Common myeloid progenitor, CD34-positive (primary cell): ENCODE measurements at regions not wholly inside any gene's neighbourhood (a gene's known extent, or its start where the extent isn't known, plus 50 kb on each side); places are given as distances from the start of the nearest gene placed in this dataset.
A peak's percentile ranks its signal among the peaks of the same experiment; 100 is the strongest.

Experiments used
- CTCF ChIA-PET: fragments of 350-600 bp; sonication (Branson Sonifier 250); formaldehyde crosslinking; loops from one replicate; lab custom pipeline; 2021; ENCODE audit warnings: antibody characterized with exemption; lab: Charles Lee
- POLR2A ChIA-PET: fragments of 350-600 bp; sonication (Branson Sonifier 250); formaldehyde crosslinking; loops from one replicate; lab custom pipeline; 2021; ENCODE audit warnings: antibody characterized with exemption; lab: Charles Lee
- DNase-seq, 3 donors: peaks; one replicate each; pipeline versions ENCODE4 v3.0.0 to v3.0.0-alpha.2; 2013
- H3K27ac ChIP-seq, 2 experiments: 1 replicate in 1 of 2; 2 replicates in 1 of 2; pipeline ENCODE4 v1.7.0; 2013; ENCODE audit warnings: inconsistent platforms in 2 of 2, low read length in 2 of 2, mild to moderate bottlenecking in 2 of 2, low read depth in 1 of 2, moderate library complexity in 1 of 2; ENCODE audit not compliant: severe bottlenecking in 2 of 2, insufficient read depth in 1 of 2, poor library complexity in 1 of 2
- H3K27me3 ChIP-seq, 5 experiments: replicated peaks in 2 of 5; 1 replicate in 3 of 5; 2 replicates in 2 of 5; pipeline versions ENCODE4 v1.6.1 to v1.7.0; 2013; ENCODE audit warnings: low read length in 4 of 5, mild to moderate bottlenecking in 2 of 5, moderate library complexity in 2 of 5, inconsistent platforms in 1 of 5; ENCODE audit not compliant: insufficient read depth in 5 of 5, control insufficient read depth in 4 of 5
- H3K36me3 ChIP-seq, 4 experiments: 1 replicate in 2 of 4; 2 replicates in 2 of 4; pipeline versions ENCODE4 v1.6.1 to v1.7.0; 2013; ENCODE audit warnings: low read length in 3 of 4, control low read depth in 1 of 4, mild to moderate bottlenecking in 1 of 4; ENCODE audit not compliant: control insufficient read depth in 4 of 4, insufficient read depth in 4 of 4
- H3K4me1 ChIP-seq, 4 experiments: 1 replicate in 3 of 4; 2 replicates in 1 of 4; pipeline versions ENCODE4 v1.6.1 to v1.7.1; 2013; ENCODE audit warnings: low read length in 3 of 4, mild to moderate bottlenecking in 3 of 4, control low read depth in 1 of 4, inconsistent platforms in 1 of 4, moderate library complexity in 1 of 4; ENCODE audit not compliant: control insufficient read depth in 4 of 4, insufficient read depth in 4 of 4; ENCODE audit errors: control extremely low read depth in 1 of 4
- H3K4me3 ChIP-seq, 7 experiments: 1 replicate in 4 of 7; 2 replicates in 3 of 7; pipeline versions ENCODE4 v1.5.1 to v1.7.0; 2013; ENCODE audit warnings: mild to moderate bottlenecking in 7 of 7, low read length in 6 of 7, moderate library complexity in 6 of 7, inconsistent platforms in 2 of 7, low read depth in 2 of 7, control low read depth in 1 of 7; ENCODE audit not compliant: insufficient read depth in 4 of 7, control insufficient read depth in 1 of 7; ENCODE audit errors: extremely low read depth in 1 of 7
- H3K9me3 ChIP-seq, 5 experiments: 1 replicate in 4 of 5; 2 replicates in 1 of 5; pipeline versions ENCODE4 v1.6.1 to v1.7.1; 2013; ENCODE audit warnings: low read length in 4 of 5, mild to moderate bottlenecking in 2 of 5, inconsistent platforms in 1 of 5, low read depth in 1 of 5, moderate library complexity in 1 of 5; ENCODE audit not compliant: control insufficient read depth in 4 of 5, insufficient read depth in 2 of 5; ENCODE audit errors: control extremely low read depth in 1 of 5
- WGBS: methylation state at CpG from one replicate; pipeline ENCODE4 v1.1.5; 2013; ENCODE audit not compliant: insufficient coverage; 5-methylcytosine and 5-hydroxymethylcytosine counted together

DNA sequence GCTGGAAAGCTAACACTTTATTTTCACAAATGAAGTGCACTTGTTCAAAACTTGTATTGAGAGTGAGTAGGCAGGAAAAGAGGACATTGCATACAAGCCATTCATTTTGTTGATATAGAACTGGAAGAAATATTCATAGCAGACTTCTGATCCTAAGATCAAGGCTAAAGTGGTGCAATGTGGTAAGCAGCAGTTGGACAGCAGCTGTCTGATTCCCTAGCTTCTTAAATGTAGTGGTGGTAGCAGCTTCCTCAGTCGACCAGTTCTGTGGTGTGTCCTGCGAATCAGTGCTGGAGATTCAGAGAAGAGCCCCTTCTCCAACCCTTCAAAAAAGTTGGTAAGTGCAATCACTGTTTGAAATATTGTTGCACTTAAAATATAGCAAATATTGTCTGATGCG lies 281.7 kb upstream of the GJE1 start:
- no peak overlapping the region for H3K4me3 ChIP-seq
- no peaks in the 10 kb centered on the region for H3K9me3 ChIP-seq
- no peaks in the 10 kb centered on the region for H3K36me3 ChIP-seq
- DNase-seq: no peak
- no peaks in the 10 kb centered on the region for H3K27me3 ChIP-seq
- POLR2A ChIA-PET: no interaction called here
- no peaks in the 10 kb centered on the region for H3K4me1 ChIP-seq
- H3K27ac ChIP-seq: no peak overlapping the region
- CTCF ChIA-PET: no interaction called here
- WGBS: 80% methylated on average over 2 of the region's 3 CpGs

DNA sequence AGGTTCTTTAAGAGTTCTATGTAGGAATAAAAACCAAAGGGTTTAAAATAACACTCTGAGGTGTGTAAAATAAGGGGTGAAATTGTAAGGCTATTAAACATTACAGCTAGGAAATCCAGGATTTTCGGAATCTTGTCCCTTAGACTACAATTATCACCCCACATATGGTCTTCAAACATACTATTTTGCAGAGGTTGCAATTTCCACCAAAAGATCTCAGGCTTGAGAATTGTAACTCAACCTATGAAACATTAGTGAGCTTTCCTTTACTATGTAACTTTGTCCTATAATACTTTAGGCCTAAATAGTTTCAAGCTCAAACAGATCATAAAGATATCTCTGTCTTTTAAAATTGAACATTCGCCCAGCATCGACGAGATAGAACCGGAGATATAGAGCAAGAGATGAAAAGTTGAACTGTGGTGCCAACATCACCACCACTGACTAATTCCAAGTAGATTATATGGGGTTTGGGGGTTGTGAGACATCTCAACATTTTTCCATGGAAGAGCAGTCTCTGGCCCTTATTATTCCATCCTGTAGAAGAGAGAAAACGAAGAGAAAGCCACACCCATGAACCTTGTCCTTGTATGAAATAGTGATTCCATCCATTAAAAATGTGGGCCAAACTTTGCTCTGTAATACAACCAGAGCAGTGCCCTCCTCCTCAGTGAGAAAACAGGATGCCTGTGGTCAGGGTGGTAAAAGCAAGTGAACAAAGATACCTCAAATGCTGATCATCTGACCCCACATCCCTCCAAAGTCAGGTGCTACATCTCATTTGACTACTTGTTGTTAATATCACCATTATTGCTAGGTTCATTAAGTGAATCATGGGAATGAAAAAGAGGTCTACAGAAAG lies 284.5 kb upstream of the GJE1 start:
- DNase-seq: peak in 2 of 3 donors; percentile 1 to 4
- no peaks in the 10 kb centered on the region for H3K36me3 ChIP-seq
- CTCF ChIA-PET: no interaction called here
- no peak overlapping the region for H3K4me3 ChIP-seq
- POLR2A ChIA-PET: no interaction called here
- no peaks in the 10 kb centered on the region for H3K9me3 ChIP-seq
- no CpG with 5 or more reads among the region's 6 CpGs for WGBS
- no peaks in the 10 kb centered on the region for H3K27me3 ChIP-seq
- no peak overlapping the region for H3K27ac ChIP-seq
- no peaks in the 10 kb centered on the region for H3K4me1 ChIP-seq

DNA sequence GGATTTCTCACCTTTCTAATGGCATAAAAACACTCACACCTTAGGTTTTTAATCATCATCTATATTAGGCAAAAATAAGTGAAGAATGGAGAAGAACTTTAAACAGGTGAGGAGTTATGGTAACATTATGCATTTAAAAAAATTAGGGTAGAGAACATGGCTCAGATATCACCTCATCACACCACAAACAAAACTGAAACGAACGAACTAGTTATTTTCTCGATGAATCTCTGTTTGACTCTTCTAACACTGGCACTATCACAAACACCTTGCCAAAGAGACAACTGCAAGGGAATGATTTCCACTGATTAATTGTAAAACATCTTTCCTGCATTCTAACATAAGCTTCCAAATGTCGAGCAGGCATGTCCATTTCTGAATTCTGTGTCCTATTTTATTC lies 286.1 kb upstream of the GJE1 start:
- Histone ChIP-seq H3K9me3 (no peaks in the 10 kb centered on the region), H3K4me3 (no peak overlapping the region), H3K27me3 (no peaks in the 10 kb centered on the region), H3K36me3 (no peaks in the 10 kb centered on the region), H3K27ac (no peak overlapping the region), H3K4me1 (no peaks in the 10 kb centered on the region)
- CTCF ChIA-PET: no interaction called here
- no peak for DNase-seq
- WGBS: 85% methylated on average over 4 of the region's 4 CpGs
- POLR2A ChIA-PET: no interaction called here

DNA sequence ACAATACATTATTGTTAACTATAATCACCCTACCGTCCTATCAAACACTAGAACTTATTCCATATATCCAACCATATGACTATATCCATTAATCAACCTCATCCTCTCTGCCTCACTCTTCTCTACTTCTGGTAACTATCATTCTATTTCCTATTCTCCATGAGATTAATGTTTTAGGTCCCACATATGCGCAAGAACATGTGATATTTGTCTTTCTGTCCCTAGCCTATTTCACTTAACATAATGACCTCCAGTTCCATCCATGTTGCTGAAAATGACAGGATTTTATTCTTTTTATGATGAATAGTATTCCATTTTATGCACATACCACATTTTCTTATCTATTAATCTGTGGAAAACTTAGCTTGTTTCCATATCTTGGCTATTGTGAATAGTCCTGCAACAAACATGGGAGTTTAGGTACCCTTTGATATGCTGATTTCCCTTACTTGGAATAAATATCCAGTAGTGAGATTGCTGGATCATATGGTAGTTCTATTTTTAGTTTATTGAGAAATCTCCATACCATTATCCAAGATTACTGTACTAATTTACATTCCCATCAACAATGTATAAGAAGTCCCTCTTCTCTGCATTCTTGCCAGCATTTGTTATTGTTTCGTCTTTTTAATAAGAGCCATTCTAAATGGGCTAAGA lies 289.4 kb upstream of the GJE1 start:
- H3K36me3 ChIP-seq: no peaks in the 10 kb centered on the region
- CTCF ChIA-PET: interaction anchor here (1.1 kb wide), 1 partner anchor 12 kb away, joined by 3 read pairs; no protein-coding TSS in a partner anchor
- no peaks in the 10 kb centered on the region for H3K4me1 ChIP-seq
- no peak for DNase-seq
- H3K4me3 ChIP-seq: no peak overlapping the region
- no peaks in the 10 kb centered on the region for H3K27me3 ChIP-seq
- 100% methylated on average over 1 of the region's 3 CpGs for WGBS
- H3K9me3 ChIP-seq: no peaks in the 10 kb centered on the region
- POLR2A ChIA-PET: no interaction called here
- no peak overlapping the region for H3K27ac ChIP-seq

DNA sequence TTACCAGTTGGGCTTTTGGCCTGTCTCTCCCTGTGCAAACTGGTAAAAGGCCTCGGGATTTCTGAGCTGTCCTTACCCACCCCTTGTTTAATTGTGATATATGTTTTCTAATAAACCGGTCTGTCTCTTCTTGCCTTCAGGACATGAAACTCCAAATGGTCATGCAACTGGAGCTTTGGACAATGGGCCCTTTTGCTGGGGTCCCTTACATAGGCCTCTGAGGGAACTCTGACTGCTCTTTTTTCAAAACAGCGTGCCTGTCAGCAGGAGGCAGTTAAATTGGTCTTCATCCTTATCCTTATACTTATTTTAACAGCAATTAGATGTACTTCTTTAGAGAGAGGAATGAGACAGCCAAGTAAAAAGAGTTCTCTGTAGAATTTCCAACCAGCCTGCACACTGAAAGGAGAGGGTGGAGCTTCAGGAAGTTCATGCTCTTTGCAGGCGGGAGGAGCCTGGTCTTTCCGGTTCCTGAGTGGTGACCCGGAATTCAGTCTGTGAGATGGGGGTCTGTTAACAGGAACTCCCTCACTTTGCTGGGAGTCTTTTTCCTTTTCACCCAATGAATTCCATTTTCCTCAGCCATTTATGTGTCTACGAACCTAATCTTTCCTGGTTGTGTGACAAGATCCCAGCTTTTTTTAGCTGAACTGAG lies 299.6 kb upstream of the GJE1 start:
- 90% methylated on average over 2 of the region's 7 CpGs for WGBS
- H3K27me3 ChIP-seq: peaks cover 0 to 1% (median 0%) of the 10 kb centered on the region in 5 experiments
- H3K27ac ChIP-seq: no peak overlapping the region
- no peak overlapping the region for H3K4me3 ChIP-seq
- H3K9me3 ChIP-seq: peaks cover 0 to 2% (median 0%) of the 10 kb centered on the region in 5 experiments
- no peaks in the 10 kb centered on the region for H3K36me3 ChIP-seq
- POLR2A ChIA-PET: no interaction called here
- CTCF ChIA-PET: no interaction called here
- no peaks in the 10 kb centered on the region for H3K4me1 ChIP-seq
- DNase-seq: no peak

DNA sequence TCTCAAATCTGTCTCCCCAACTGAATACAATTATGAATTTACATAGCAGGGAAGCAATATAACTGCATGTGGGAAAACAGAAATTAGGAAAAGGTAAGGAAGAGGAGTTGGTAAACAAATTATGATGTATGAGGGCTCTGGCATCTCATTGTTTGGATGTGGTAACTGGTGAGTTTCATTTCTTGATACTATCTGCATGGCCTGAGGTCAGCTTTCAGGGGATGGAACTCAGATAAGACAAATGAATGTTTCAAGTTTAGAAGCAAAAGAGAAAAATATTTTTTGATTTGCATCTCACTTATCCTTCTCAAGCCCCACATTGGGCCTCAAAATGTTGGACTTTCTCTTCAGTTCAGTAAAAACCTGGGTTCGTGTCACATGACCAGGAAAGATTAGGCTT lies 302.2 kb upstream of the GJE1 start:
- H3K9me3 ChIP-seq: peaks cover 0 to 2% (median 0%) of the 10 kb centered on the region in 5 experiments
- no peaks in the 10 kb centered on the region for H3K4me1 ChIP-seq
- H3K27ac ChIP-seq: no peak overlapping the region
- CTCF ChIA-PET: no interaction called here
- WGBS: no CpG with 5 or more reads among the region's 1 CpG
- DNase-seq: no peak
- no peak overlapping the region for H3K4me3 ChIP-seq
- POLR2A ChIA-PET: no interaction called here
- H3K27me3 ChIP-seq: peaks cover 0 to 1% (median 0%) of the 10 kb centered on the region in 5 experiments
- H3K36me3 ChIP-seq: no peaks in the 10 kb centered on the region
